Brain microvascular endothelial cell (primary cell): ENCODE measurements at regions not wholly inside any gene's neighbourhood (a gene's known extent, or its start where the extent isn't known, plus 50 kb on each side); places are given as distances from the start of the nearest gene placed in this dataset.
A peak's percentile ranks its signal among the peaks of the same experiment; 100 is the strongest.

Source experiments
- DNase-seq: peaks from one replicate; pipeline ENCODE4 v3.0.0-alpha.2; 2020
- H3K27ac ChIP-seq: fragments of 250-450 bp; sonication (Bioruptor Pico); 2 replicates; pipeline ENCODE4 v1.5.1; 2020; ENCODE audit warnings: mild to moderate bottlenecking, moderate library complexity
- H3K27me3 ChIP-seq: fragments of 250-450 bp; sonication (Bioruptor Pico); replicated peaks from 2 replicates; pipeline ENCODE4 v1.5.1; 2020; ENCODE audit warnings: mild to moderate bottlenecking
- H3K36me3 ChIP-seq: fragments of 250-450 bp; sonication (Bioruptor Pico); replicated peaks from 2 replicates; pipeline ENCODE4 v1.5.1; 2020; ENCODE audit warnings: mild to moderate bottlenecking
- H3K4me3 ChIP-seq: 2 replicates; pipeline ENCODE4 v1.5.1; 2011; ENCODE audit warnings: low read depth, mild to moderate bottlenecking, control low read depth, low read length, moderate library complexity
- in situ Hi-C: cut with HindIII; loops from 2 replicates; pipeline ENCODE4 v1.10.0; 2017; ENCODE audit warnings: low sequenced_read_pairs, low pct_ligation_motif_present
- TF ChIP-seq, protein P1 (sequence below): IDR thresholded peaks from 2 replicates; pipeline ENCODE4 v1.5.1; 2011; ENCODE audit warnings: low read depth, mild to moderate bottlenecking, moderate library complexity, low read length, control low read depth, inconsistent platforms; ENCODE audit errors: missing control alignments

DNA sequence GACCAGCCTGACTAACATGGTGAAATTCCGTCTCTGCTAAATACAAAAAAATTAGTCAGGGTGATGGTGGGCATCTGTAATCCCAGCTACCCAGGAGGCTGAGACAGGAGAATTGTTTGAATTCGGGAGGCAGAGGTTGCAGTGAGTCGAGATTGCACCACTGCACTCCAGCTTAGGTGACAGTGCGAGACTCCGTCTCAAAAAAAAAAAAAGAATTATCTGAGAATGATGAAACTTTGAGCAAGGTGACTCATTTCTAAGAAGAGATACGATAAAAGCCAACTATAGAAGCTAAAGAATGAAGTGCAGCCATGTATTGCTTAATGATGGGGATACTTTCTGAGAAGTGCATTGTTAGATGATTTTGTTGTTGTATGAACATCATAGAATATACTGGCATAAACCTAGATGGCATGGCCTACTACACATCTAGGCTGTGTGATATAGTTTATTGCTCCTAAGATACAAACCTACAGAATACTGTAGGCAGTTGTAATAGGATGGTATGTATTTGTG lies 64.7 kb downstream of the SNRPE start:
- TF ChIP-seq, protein P1, sequence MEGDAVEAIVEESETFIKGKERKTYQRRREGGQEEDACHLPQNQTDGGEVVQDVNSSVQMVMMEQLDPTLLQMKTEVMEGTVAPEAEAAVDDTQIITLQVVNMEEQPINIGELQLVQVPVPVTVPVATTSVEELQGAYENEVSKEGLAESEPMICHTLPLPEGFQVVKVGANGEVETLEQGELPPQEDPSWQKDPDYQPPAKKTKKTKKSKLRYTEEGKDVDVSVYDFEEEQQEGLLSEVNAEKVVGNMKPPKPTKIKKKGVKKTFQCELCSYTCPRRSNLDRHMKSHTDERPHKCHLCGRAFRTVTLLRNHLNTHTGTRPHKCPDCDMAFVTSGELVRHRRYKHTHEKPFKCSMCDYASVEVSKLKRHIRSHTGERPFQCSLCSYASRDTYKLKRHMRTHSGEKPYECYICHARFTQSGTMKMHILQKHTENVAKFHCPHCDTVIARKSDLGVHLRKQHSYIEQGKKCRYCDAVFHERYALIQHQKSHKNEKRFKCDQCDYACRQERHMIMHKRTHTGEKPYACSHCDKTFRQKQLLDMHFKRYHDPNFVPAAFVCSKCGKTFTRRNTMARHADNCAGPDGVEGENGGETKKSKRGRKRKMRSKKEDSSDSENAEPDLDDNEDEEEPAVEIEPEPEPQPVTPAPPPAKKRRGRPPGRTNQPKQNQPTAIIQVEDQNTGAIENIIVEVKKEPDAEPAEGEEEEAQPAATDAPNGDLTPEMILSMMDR, result no peak
- peak; percentile 28 for DNase-seq
- Histone ChIP-seq H3K27ac (peak overlapping the region; percentile 93), H3K36me3 (no peaks in the 10 kb centered on the region), H3K27me3 (no peaks in the 10 kb centered on the region), H3K4me3 (no peak overlapping the region)
- in situ Hi-C loops, result no loop called here

DNA sequence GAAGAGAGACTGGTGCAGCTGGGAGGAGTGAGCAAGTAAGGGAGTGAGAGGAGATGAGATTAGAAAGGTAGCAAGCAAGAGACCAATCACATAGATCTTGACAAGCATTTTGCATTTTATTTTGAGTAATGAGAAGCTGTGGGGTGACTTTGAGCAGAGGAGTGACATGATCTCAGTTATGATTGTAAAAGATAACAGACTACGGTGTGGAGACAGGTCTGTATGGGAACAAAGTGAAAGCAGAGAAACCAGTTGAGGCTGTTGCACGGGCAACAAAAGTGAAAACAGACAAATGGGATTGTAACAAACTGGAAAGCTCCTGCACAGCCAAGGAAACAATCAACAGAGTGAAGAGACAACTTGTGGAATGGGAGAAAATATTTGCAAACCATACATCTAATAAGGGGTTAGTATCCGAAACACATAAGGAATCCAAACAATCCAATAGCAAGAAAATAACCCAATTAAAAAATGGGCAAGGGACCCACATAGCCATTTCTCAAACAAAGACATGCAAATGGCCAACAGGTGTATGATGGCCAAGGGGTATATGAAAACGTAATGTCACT lies 68.4 kb downstream of the SNRPE start:
- DNase-seq, result no peak
- Histone ChIP-seq H3K27me3 (no peaks in the 10 kb centered on the region), H3K36me3 (no peaks in the 10 kb centered on the region), H3K27ac (no peak overlapping the region), H3K4me3 (no peak overlapping the region)
- TF ChIP-seq, protein P1, result no peak
- in situ Hi-C loops, result no loop called here

DNA sequence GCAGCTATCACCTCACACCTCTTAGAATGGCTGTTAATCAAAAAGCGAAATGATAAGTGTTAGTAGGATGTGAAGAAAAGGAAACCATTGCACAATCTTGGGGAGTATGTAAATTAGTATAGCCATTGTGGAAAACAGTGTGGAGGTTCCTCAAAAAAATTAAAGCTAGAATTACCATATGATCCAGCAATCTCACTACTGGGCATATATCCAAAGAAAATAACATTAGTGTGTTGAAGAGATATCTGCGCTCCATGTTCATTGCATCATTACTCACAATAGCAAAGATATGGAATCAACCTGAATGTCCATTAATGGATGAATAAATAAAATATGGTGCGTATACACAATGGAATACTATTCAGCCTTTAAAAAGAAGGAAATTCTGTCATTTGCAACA lies 68.9 kb downstream of the SNRPE start:
- no peak overlapping the region for H3K4me3 ChIP-seq
- H3K36me3 ChIP-seq, result no peaks in the 10 kb centered on the region
- DNase-seq, result peak; percentile 51
- H3K27ac ChIP-seq, result no peak overlapping the region
- TF ChIP-seq, protein P1, result no peak
- no peaks in the 10 kb centered on the region for H3K27me3 ChIP-seq
- in situ Hi-C loops, result no loop called here

DNA sequence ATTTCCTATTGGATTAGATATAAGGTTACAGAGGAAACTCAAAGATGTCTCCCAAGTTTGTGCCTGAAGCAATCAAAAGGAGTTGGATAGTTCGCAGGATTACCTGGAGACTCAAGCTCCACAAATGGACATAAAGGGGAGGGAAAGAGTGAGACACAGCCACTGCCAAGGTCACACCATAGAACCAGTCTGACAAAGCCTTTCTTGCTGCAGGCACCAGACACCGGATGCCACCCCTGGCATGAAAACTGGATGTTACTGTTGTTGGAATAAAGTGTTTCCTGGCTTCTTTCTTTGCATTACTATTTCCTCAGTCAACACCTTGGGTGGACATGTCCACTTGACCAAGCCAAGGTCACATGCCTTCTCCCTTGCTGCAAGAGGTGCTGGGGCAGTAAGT lies 70.6 kb downstream of the SNRPE start:
- no peak for DNase-seq
- no peaks in the 10 kb centered on the region for H3K27me3 ChIP-seq
- no peak overlapping the region for H3K4me3 ChIP-seq
- H3K27ac ChIP-seq, result no peak overlapping the region
- no peaks in the 10 kb centered on the region for H3K36me3 ChIP-seq
- in situ Hi-C loops, result no loop called here
- TF ChIP-seq, protein P1, result no peak

DNA sequence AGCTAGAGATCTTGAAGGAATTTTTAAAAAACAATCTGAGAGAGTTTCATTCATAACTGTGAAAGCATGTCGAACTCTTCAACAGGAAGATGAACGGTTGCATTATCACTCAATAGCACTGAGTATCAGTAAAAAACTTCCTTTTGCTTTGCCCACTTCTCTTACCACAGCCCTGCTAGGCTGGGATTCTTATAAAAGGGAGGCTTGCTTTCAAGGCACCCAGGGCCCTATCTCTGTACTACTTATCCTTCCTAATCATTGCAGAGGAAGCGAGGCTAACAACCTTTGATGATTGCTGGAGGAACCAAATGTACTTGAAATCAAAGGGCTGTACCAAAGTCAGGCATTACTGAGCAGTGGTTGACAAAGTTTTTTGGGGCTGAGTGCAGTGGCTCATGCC lies 71.2 kb downstream of the SNRPE start:
- H3K36me3 ChIP-seq, result no peaks in the 10 kb centered on the region
- TF ChIP-seq, protein P1, result no peak
- no peak for DNase-seq
- in situ Hi-C loops, result no loop called here
- H3K27me3 ChIP-seq, result no peaks in the 10 kb centered on the region
- H3K27ac ChIP-seq, result no peak overlapping the region
- no peak overlapping the region for H3K4me3 ChIP-seq

DNA sequence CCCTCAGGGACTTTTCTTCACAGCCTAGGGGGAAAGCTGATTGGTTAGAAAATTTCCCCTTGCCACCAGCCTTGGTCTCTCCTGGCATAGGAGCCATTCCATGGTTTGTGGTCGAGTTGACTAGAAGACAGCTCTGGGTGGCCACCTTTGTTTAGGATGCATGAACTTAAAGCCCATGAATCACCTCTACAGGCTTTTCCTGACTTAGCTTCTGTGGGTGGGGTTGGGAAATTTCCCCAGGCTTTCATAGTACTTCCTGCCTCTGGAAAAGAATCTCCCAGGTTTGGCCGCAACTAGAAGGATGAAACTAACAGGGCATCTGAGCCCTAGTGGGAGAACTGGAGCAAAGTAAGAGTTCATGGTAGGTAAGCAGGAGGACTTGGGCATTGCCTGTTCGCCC lies 72.6 kb downstream of the SNRPE start:
- DNase-seq, result no peak
- TF ChIP-seq, protein P1, result no peak
- Histone ChIP-seq H3K4me3 (no peak overlapping the region), H3K36me3 (no peaks in the 10 kb centered on the region), H3K27me3 (no peaks in the 10 kb centered on the region), H3K27ac (no peak overlapping the region)
- in situ Hi-C loops, result no loop called here
